RWPE2 (cell line): ENCODE measurements at regions not wholly inside any gene's neighbourhood (a gene's known extent, or its start where the extent isn't known, plus 50 kb on each side); places are given as distances from the start of the nearest gene placed in this dataset.

Source experiments
- ATAC-seq: fragments of 200-7000 bp; cut with Tn5 transposase; 3 replicates; pipeline ENCODE4 v1.9.1; 2021; ENCODE audit warnings: low read depth
- DNase-seq: peaks from one replicate; pipeline ENCODE4 v3.0.0-alpha.2; 2020; ENCODE audit warnings: low spot score
- H3K27ac ChIP-seq: fragments of 450-650 bp; 2 replicates; pipeline ENCODE4 v1.5.1; 2017; ENCODE audit warnings: mild to moderate bottlenecking; ENCODE audit not compliant: poor library complexity, severe bottlenecking
- H3K27me3 ChIP-seq: fragments of 250-450 bp; sonication (Bioruptor Pico); 2 replicates; pipeline ENCODE4 v1.5.1; 2021; ENCODE audit warnings: mild to moderate bottlenecking, moderate library complexity; ENCODE audit not compliant: insufficient read depth, poor library complexity, severe bottlenecking
- H3K36me3 ChIP-seq: fragments of 250-450 bp; sonication (Bioruptor Pico); 2 replicates; pipeline ENCODE4 v1.5.1; 2020; ENCODE audit warnings: low read depth, mild to moderate bottlenecking, moderate library complexity
- H3K4me1 ChIP-seq: fragments of 250-450 bp; sonication (Bioruptor Pico); 2 replicates; pipeline ENCODE4 v1.5.1; 2021; ENCODE audit warnings: mild to moderate bottlenecking, moderate library complexity; ENCODE audit not compliant: insufficient read depth, poor library complexity, severe bottlenecking
- H3K4me3 ChIP-seq: fragments of 250-450 bp; sonication (Bioruptor Pico); 2 replicates; pipeline ENCODE4 v1.5.1; 2021; ENCODE audit warnings: mild to moderate bottlenecking, moderate library complexity; ENCODE audit not compliant: severe bottlenecking
- H3K9me3 ChIP-seq: fragments of 250-450 bp; sonication (Bioruptor Pico); 2 replicates; pipeline ENCODE4 v1.5.1; 2021; ENCODE audit warnings: mild to moderate bottlenecking, moderate library complexity; ENCODE audit not compliant: severe bottlenecking
- TF ChIP-seq, protein P1 (sequence below): fragments of 450-650 bp; IDR thresholded peaks from one replicate; pipeline ENCODE4 v1.5.1; 2017; ENCODE audit warnings: mild to moderate bottlenecking, moderate library complexity; ENCODE audit not compliant: poor library complexity, severe bottlenecking

DNA sequence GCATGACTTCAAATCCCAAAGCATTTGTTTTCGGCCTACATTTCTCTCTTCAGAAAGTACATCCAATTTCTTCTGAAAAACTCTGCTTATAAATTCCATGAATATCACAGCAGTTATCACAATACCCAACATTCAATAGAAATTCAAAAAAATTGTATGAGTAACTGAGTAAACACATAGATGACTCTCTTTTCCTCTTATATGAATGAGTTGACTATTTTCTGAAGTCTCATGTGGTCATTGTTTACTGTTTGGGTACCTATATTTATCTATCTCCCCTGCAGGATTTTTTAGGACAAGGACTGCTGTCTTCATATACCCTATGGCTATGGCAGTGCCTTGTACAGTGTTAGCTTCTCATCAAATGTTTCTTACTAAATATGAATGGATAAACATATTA lies 157.1 kb downstream of the HTR1A start:
- Histone ChIP-seq H3K4me3 (no peak overlapping the region), H3K36me3 (no peaks in the 10 kb centered on the region)

DNA sequence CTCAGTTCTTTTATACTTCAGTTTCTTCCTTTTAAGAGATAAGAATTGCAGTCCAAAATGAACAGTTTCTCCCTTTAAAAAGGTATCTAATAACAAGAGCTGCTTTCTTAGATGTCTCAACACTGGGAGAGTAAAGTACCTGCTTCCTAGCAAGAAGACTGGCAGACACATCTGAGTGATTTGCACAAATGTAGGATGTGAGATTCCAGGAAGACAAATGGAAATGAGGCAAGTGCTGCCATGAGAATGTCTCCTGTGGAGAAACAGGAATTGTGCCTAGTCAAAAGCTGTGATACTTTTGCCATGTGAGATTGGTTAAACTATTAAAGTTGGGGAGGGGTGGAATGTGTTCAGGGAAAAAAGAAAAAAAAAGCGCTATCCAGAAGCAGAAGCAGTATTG lies 159.1 kb downstream of the HTR1A start:
- H3K36me3 ChIP-seq = no peaks in the 10 kb centered on the region
- H3K27ac ChIP-seq = no peak overlapping the region
- H3K4me1 ChIP-seq = no peaks in the 10 kb centered on the region
- H3K27me3 ChIP-seq = no peaks in the 10 kb centered on the region
- H3K9me3 ChIP-seq = no peaks in the 10 kb centered on the region
- TF ChIP-seq, protein P1, sequence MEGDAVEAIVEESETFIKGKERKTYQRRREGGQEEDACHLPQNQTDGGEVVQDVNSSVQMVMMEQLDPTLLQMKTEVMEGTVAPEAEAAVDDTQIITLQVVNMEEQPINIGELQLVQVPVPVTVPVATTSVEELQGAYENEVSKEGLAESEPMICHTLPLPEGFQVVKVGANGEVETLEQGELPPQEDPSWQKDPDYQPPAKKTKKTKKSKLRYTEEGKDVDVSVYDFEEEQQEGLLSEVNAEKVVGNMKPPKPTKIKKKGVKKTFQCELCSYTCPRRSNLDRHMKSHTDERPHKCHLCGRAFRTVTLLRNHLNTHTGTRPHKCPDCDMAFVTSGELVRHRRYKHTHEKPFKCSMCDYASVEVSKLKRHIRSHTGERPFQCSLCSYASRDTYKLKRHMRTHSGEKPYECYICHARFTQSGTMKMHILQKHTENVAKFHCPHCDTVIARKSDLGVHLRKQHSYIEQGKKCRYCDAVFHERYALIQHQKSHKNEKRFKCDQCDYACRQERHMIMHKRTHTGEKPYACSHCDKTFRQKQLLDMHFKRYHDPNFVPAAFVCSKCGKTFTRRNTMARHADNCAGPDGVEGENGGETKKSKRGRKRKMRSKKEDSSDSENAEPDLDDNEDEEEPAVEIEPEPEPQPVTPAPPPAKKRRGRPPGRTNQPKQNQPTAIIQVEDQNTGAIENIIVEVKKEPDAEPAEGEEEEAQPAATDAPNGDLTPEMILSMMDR = no peak
- ATAC-seq (no peak), DNase-seq (no peak)
- no peak overlapping the region for H3K4me3 ChIP-seq

More for the DNA sequence above, 157.1 kb downstream of the HTR1A start:
- Histone ChIP-seq H3K27me3 (no peaks in the 10 kb centered on the region), H3K27ac (no peak overlapping the region), H3K4me1 (no peaks in the 10 kb centered on the region), H3K9me3 (no peaks in the 10 kb centered on the region)
- no peak for DNase-seq
- ATAC-seq = no peak
- TF ChIP-seq, protein P1 = no peak

DNA sequence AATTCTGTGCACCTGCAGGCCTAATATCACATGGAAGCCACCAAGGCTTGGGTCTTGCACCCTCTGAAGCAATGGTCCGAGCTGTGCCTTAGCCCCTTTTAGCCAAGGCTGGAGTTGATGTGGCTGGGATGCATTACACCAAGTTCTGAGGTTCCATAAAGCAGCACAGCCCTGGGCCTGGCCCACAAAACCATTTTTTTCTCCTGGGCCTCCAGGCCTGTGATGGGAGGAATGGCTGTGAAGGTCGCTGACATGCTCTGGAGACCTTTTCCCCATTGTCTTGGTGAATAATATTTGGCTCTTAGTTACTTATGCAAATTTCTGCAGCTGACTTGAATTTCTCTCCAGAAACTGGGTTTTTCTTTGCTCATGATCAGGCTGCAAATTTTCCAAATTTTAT lies 167.3 kb downstream of the HTR1A start:
- H3K27me3 ChIP-seq = no peaks in the 10 kb centered on the region
- no peaks in the 10 kb centered on the region for H3K4me1 ChIP-seq
- H3K4me3 ChIP-seq = no peak overlapping the region
- DNase-seq (no peak), ATAC-seq (no peak)
- no peaks in the 10 kb centered on the region for H3K36me3 ChIP-seq
- no peak overlapping the region for H3K27ac ChIP-seq
- TF ChIP-seq, protein P1 = no peak
- no peaks in the 10 kb centered on the region for H3K9me3 ChIP-seq

DNA sequence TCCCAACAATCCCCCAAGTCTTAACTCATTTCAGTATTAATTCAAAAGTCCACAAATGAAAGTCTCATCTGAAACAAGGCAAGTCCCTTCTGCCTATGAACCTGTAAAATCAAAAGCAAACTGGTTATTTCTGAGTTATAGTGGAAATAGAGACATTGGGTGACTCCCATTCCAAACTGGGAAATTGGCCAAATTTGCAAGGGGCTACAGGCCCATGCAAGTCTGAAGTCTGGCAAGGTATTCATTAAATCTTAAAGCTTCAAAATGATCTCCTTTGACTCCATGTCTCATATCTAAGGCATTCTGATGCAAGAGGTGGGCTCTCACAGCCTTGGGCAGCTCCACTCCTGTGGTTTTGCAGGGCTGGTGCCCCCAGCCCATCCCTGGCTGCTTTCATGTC lies 167.9 kb downstream of the HTR1A start:
- TF ChIP-seq, protein P1 = no peak
- no peaks in the 10 kb centered on the region for H3K9me3 ChIP-seq
- H3K27me3 ChIP-seq = no peaks in the 10 kb centered on the region
- ATAC-seq (peak; percentile 14; the same call in 1 of the 3 replicates), DNase-seq (no peak)
- H3K36me3 ChIP-seq = no peaks in the 10 kb centered on the region
- no peak overlapping the region for H3K4me3 ChIP-seq
- no peaks in the 10 kb centered on the region for H3K4me1 ChIP-seq
- no peak overlapping the region for H3K27ac ChIP-seq

DNA sequence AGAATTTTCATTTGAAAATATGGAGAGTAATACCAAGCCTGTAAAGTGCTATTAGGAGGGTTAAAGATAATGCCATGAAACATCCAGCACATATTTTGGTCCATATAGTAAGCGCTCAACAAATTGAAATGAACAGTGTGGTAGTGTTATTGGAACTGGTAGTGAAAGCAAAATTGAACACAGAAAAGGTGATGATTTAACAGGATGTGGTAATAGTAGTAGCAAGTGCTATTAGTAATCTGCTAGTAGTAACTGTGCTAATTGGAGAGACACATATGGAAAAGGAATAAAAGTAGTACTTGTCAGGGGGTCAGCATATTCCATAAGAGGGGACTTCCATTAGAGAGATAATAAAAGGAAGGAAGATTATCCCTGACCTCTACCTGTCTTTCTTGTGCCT lies 187.3 kb downstream of the HTR1A start:
- no peak overlapping the region for H3K4me3 ChIP-seq
- no peaks in the 10 kb centered on the region for H3K9me3 ChIP-seq
- H3K36me3 ChIP-seq = no peaks in the 10 kb centered on the region
- no peaks in the 10 kb centered on the region for H3K4me1 ChIP-seq
- H3K27me3 ChIP-seq = no peaks in the 10 kb centered on the region
- no peak for ATAC-seq
- no peak overlapping the region for H3K27ac ChIP-seq
- TF ChIP-seq, protein P1 = no peak
- no peak for DNase-seq
